SU-DHL-6 (cell line): ENCODE measurements at regions not wholly inside any gene's neighbourhood (a gene's known extent, or its start where the extent isn't known, plus 50 kb on each side); places are given as distances from the start of the nearest gene placed in this dataset.

Experiments used
- EZH2phosphoT487 ChIP-seq: fragments of 200-600 bp; sonication (generic), shearing (Covaris generic); conservative IDR thresholded peaks from 2 replicates; pipeline ENCODE4 v1.6.1; 2018; ENCODE audit warnings: mild to moderate bottlenecking, antibody characterized with exemption, low read length, moderate library complexity, mixed read lengths
- TF ChIP-seq, protein P1 (sequence below): fragments of 200-600 bp; sonication (generic); IDR thresholded peaks from one replicate; pipeline ENCODE4 v1.5.1; 2017; ENCODE audit warnings: antibody characterized with exemption, mild to moderate bottlenecking, low read length, moderate library complexity; ENCODE audit not compliant: insufficient read depth, poor library complexity, severe bottlenecking

DNA sequence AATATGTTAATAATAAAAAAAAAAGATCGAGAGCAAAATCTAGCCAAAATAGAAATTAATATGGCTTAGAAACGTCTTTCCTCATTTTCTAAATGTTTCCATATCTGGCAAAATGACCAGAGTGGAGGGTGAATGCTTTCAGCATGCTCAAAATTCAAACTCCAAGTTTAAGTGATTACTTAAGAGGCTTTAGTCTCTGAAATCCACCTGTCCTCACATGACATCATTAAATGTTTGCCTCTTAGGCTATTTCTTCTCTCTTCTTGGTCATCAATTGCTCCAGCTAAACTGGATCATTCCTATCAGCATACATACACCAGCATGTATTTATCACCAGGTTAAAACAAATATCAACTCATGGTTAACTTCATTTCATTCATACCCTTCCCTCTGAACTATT lies 54.5 kb upstream of the ATXN3L start:
- TF ChIP-seq, protein P1, sequence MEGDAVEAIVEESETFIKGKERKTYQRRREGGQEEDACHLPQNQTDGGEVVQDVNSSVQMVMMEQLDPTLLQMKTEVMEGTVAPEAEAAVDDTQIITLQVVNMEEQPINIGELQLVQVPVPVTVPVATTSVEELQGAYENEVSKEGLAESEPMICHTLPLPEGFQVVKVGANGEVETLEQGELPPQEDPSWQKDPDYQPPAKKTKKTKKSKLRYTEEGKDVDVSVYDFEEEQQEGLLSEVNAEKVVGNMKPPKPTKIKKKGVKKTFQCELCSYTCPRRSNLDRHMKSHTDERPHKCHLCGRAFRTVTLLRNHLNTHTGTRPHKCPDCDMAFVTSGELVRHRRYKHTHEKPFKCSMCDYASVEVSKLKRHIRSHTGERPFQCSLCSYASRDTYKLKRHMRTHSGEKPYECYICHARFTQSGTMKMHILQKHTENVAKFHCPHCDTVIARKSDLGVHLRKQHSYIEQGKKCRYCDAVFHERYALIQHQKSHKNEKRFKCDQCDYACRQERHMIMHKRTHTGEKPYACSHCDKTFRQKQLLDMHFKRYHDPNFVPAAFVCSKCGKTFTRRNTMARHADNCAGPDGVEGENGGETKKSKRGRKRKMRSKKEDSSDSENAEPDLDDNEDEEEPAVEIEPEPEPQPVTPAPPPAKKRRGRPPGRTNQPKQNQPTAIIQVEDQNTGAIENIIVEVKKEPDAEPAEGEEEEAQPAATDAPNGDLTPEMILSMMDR = no peak
- TF ChIP-seq EZH2phosphoT487 = no peak
